HG03558 (cell line): ENCODE measurements at regions not wholly inside any gene's neighbourhood (a gene's known extent, or its start where the extent isn't known, plus 50 kb on each side); places are given as distances from the start of the nearest gene placed in this dataset.

Experiments used
- ATAC-seq: cut with Tn5 transposase; IDR thresholded peaks from one replicate; pipeline ENCODE4 v1.9.1; 2021; ENCODE audit warnings: moderate number of reproducible peaks; ENCODE audit not compliant: unreplicated experiment; ENCODE audit errors: extremely low read depth

DNA sequence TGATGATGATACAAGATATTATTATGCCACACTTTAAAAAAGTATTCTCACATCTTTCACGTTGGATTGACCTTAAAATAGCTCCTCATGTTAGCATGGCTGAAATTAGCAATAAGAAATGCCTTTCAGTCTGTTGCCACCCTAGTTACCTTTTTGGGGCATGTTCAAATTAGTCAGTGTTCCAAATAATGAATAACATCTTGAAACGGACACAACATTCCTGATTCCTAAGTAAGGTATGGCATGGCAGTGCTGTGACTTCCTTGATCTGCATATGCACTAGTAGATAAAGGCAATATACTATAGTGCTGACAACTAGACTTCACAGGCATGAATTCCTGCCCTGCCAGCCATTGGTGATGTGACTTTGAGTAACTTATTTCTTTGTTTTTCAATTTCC lies 914.5 kb downstream of the METTL15 start:
- ATAC-seq = no peak

DNA sequence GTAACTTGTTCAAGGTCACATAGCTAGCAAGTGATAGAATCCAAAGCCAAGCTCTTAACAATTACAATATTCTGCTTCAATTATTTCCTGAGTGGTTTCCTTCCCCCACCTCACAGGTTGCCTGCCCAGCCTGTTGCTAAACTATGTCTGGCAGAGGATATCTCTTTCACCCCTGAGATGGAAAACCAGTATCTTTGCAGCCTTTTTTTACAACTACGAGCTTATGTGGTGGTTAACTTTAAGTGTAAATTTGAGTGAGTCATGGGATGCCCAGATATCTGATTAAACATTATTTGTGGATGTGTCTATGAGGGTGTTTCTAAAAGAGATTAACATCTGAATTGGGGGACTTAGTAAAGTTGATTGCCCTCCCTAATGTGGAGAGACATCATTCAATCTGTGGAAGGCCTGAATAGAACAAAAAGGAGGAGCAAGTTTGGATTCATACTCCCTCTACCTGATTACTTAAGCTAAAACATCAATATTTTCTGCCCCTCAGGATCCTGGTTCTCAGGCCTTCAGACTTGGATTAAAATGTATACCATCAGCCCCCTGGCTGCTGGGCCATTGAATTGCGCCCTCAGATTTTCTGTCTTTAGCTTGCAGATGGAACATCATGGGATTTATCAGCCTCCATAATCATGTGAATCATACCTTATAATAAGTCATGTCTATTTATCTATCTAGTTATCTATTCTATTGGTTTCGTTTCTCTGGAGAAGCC lies 911.9 kb downstream of the METTL15 start:
- ATAC-seq = no peak

DNA sequence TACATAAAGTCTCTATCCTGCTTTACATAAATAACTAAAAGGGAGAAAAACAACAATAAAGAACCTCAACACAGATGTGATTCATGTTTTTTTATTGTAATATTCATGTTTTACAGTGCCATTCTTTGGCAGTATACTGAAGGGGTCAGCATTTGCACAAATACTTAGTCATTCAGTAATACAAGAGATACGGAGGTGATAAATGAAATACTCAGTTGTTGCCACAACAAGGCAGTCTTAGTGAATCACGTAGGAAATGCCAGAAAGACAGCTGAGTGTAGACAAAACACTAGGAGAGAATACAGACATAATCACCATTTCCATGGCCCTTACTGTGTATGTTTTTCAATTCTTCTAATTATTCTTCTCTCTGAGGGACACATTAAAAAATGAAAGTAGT lies 910.4 kb downstream of the METTL15 start:
- no peak for ATAC-seq

DNA sequence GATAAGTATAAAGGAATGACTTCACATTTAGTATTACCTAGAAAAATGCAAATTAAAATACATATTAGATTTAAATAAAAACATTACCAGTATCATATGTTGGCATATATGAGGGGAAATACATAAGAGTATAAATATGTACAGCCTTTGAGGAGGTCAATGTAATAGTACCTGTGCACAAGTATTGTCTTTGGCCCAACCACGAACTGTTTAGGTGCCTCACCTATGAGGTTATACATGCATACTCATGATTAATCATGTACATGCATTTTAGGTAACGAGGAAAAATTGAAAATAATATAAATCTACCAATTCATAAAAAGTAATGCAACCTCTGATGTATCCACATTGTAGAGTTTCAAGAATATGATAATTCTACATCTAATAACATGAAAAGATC lies 909.8 kb downstream of the METTL15 start:
- no peak for ATAC-seq

DNA sequence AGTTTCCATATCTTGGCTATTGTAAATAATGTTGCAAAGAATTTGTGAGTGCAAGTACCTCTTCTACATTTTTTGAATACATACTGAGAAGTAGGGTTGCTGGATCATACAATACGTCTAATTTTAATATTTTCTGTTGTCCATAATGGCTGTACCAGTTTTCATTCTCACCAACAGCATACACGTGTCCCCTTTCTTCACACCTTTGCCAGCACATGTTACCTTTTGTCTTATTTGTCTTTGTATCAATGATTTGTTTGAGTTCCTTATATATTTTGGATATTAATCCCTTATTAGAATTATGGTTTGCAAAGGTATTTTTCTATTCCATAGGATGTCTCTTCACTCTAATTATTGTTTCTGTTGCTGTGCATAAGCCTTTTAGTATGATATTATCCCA lies 904.3 kb downstream of the METTL15 start:
- ATAC-seq = no peak

DNA sequence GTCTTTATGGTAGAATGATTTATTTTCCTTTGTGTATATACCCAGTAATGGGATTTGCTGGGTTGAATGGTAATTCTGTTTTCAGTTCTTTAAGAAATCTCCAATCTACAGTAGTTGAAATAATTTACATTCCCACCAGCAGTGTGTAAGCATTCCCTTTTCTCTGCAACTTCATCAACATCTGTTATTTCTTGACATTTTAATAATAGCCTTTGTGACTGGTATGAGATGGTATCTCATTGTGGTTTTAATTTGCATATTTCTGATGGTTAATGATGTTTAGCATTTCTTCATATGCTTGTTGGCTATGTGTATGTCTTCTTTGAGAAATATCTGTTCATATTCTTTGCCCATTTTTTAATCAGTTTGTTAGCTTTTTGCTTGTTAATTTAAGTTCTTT lies 901.2 kb downstream of the METTL15 start:
- ATAC-seq = no peak

DNA sequence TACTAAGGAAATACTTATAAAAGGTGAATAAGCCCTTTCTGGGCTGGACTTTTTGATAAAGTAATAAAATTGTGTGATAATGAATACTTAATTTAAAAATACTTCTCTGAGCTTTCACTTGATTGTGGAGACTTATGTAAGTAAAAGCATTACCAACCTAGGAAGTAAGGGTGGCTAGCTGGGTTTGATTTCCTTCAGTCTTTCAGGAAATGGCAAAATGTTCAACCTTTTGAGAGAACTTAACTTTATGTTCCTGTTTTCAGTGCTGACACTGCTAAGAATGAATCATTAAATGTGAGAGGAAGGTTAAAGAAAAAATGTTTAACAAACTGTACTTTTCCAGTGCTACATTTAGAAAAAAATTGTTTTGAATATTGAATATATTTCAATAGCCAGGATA lies 900.3 kb downstream of the METTL15 start:
- ATAC-seq = no peak

DNA sequence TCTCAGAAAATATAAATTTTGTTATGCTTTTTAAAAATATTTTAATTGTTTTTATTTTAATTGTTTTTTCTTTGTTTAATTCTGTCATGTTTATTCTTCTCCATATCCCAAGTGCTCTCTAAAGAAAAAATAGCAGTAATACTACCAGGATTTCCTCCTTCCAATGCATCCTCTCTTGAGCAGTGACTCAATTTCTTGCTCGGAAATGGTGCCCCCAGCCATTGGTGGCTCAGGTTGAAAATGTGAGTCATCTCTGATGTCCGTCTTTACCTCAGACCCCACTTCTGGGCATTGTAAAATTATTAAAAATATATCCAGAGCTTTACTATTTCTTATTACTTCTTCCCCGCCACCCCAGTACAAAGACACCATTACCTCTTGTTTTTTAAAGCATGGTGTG lies 898.5 kb downstream of the METTL15 start:
- no peak for ATAC-seq

DNA sequence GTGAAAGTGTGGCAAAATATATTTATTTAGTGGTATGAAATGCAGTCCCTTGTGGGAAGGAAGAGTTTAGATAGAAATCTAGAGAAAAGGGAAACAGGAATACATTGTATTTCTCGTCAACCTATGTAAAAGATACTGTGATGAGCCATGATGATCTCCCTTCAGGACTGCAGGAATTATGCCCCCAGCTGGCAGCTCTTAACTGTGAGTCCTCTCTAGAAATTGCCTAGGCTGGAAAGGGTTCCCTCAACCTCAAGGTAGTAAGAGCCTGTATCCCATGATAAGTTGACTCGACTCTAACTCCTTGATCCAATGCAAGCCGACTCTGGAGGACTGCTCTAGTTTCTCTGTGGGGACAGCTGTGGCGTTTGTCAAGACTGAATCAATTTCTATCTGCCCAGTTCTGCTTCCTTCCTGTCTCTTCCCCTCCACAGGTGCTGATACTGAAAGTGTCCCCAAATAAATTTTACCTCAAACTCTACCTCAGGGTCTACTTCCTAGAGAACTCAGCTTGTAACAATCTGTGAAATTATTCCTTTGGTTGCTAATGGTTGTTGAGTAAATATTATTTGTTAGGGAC lies 897.3 kb downstream of the METTL15 start:
- ATAC-seq = no peak

DNA sequence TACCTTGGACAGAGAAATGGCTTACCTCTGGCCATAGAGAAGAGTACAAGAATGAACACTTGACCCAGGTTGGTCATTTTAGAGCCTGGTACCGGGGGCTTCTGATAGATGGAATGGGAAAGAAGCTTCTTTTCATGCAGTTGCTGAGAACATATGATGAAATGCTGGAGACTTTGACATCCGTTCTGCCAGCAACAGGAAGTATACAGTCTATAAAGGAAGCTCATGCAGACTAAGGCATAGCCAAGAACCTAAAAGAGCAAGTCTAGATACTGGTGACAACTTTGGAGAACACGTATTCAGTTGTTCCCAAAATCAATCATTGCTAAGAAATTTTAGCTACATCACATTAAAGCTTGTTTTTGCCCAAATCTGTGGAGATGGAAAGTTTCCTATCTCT lies 894.6 kb downstream of the METTL15 start:
- no peak for ATAC-seq

DNA sequence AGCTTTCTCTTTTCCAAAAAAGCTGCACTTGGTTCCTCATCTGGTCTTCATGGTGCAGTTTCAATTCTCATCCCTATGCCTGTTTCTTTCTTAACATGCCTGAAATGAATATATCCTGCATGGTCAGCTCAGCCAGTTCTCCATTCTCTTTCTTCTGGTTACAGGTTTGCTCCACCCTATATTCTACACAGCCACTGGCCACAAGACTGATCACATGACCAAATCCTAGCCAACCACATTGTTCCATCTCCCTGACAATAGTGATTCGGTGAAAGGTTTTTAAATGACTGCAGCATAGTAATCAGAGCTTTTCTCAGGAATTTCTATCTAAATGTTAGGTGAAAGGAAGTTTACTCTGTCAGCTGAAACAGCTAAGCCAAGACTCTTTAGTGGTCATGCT lies 891.4 kb downstream of the METTL15 start:
- no peak for ATAC-seq

DNA sequence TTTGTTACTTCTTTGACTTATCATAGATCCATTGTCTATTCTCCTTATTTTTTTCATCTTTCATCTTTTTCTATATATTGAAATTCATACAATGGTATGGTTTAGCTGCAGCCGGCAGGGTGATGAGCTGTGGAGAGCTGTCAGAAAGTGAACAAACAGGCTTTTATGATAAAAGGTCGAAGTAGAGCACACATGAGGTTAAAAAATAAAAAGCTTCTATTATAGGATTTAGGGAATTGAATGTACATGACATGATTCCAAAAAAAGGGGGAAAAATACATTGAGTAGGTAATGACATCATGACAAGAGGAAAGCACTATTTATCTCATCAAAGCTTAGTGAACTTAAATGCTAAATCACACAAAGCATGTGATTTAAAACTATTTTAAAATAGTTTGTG lies 884.8 kb downstream of the METTL15 start:
- ATAC-seq = no peak

DNA sequence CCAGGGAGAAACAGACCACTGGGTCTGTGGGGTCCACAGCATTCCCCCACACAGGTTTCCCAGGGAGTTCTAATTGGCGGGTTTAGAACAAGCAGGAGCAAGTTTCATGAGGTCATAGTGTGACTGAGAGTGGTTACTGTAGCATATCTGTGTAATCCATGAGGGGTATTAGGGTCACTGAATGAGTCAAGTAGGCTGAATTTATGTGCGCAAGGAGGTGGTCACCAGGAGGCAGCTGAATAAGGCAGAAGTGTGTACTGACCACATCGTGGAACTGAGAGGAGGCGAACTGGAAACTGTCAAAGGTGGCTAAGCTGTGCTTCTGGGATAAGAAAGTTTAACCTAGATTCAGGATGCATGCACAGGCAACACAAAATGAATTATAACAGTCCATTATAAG lies 876.0 kb downstream of the METTL15 start:
- ATAC-seq = no peak

DNA sequence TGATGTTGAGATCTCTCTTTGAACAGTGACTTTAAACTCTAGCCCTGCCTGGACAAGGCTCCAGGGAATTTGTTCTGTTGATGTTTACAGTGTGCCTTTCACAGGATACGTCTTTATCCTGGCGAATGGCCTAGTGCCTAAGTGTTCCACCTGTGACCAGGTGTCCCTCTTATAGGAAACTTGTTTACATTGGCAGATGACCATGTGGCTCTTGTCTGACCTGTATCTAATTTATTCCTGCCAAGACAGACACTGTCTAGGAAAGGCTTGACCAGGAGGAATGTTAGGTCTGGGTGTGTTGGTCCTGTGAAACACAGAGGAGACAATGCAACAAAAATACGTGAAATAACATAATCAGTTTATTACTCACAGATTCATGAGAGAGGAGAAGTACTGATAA lies 875.6 kb downstream of the METTL15 start:
- ATAC-seq = no peak

DNA sequence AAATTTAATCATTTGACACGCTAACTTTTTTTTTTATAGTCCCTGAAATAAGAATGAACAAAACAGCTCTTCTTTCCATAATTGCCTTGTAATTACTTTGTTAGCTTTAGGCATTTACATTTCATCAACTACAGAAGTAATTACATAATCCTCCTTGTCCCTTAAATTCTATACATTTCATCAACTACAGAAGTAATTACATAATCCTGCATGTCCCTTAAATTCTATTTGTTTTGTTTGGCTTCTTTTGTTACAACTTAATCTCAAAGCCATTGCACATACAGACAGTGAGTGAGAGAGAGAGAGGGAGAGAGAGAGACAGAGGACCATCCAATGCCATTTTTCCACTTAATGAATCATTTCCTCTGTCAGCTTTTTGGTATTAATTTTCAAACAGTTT lies 873.2 kb downstream of the METTL15 start:
- no peak for ATAC-seq

DNA sequence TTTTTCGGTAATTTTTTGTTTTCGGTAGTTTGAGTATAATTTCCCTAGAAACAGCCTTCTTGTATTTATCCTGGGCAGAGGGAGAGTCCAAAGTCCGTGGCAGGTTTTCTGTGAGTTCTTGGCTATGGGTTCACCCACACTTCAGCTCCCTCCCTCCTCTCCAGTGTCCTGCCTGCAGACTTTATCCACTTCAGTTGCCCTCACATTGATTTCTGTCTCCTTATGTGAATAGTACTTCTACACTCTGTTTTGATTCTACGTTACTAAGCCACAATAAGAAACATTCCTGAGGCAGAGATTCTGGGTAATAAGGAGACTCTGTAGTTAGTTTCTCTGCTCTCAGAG lies 868.6 kb downstream of the METTL15 start:
- no peak for ATAC-seq

DNA sequence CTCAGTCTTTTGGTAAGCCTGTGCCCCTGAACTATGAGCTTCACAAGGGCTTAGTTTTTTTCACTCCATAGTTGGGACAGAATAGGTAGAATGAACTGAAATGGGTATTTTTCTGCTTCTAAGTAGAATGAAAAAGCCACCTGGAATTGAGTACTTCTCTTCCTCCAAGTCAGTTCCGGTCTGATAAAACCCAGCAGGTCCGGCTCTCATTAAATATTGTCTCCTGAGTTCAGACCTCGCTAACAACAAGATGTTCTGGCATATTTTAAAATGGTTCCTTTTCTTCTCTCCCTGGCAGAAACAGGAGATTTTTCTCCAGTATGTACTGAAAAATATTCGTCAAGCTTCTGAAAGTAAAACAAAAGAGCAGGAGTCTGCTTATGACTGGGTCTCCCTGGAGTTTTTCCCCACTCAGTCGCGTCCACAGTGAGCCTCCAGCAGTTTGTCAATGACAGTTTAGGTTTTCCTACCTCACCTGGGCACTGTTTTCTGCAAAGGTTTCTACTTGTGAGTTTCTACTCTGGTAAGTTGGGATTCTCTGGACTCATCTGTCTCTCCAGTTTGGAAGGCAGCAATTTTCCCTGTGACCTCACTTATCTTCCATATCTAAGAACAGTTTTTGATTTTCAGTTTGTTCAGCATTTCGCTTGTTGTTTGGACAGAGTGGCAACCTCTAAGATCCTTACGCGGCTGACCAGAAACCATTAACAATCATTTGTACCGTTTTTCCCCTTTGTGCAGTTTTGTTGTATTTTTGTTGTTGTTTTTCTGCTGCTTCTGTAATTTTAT lies 868.0 kb downstream of the METTL15 start:
- no peak for ATAC-seq

DNA sequence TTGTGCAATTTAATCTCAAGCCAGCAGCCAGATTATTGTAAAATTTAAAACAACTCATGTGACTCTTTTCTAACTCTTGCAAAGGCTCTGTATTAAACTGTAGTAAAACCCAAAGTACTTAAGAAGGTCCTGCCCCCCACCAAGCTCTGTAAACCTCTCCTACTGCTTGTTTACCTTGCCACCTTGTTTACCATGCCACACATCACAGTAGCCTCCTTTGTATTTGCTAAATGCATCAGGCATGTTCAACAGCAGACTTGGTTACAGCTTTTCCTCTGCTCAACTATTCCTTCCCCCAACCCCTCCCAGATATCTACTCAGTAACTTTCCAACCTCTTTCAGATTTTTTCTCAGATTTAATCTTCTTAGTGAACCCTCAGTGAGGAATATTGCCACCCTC lies 861.6 kb downstream of the METTL15 start:
- no peak for ATAC-seq

DNA sequence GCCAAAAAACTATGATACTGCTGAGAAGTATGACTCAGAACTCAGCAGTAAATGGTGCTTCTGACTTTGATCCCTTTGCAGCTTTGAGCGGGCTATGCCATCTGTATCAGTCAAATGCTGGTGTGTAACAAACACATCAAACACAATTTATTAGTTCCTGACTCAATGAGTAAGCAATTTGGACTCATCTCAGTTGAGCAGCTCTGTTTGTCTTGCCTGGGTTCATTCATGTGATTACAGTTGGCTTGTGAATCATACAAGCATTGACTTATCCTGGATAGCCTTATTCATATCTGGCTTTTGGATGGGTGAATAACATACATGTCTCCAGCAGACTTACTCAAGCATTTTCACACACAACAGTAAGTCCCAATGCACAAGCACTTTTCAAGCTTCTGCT lies 858.8 kb downstream of the METTL15 start:
- no peak for ATAC-seq

DNA sequence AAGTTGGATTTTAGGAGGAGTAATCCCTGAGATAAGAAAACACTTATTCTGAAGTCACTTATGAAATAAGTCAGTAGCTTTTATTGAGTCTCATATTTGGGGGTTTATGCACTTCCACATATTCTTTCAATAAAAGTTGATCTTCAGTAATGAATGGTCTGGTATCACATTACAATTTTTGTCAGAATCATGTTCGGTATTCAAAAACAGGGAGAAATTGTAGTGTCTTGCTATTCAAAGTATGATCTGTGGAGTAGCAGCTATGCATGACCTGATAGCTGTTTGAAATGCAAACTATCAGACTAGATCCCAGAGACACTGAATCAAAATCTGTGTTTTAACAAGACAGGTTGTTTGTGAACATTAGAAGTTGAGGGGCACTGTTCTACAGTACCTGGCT lies 857.6 kb downstream of the METTL15 start:
- no peak for ATAC-seq

DNA sequence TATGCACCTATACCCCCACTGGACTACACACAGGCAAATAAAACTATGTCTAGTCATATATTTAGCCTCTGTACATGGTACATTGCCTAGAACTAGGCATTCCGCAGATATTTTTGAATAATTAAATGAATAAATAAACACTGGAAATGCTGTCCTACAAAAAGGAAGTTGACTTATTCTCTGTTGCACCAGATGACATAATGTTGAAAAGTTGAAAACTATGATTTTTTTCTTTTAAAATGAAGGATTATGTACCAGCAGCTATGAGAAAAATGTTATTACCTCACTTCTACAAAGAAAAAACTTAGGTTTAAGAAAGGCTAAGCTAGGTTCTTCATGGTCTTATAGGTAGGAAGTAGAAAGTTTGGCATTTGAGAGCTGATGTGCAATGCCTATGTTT lies 856.6 kb downstream of the METTL15 start:
- no peak for ATAC-seq

DNA sequence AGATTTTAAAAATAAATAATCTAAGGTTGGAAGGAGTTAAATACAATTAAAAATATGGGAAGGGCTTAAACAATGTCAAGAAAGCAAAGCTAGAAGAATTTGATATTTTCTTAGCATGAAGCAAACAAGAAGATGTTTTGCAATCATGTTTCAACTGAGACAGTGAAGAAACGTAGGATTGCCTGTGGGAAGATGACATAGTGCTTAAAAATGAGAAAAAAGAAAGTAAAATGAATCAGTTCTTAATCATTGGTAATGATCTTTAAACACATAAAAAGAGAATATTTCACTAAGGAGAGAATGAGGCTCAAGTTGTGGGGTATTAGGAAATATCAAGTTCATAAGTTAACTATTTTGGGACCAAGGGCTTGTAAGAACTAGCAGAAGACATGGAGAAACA lies 855.0 kb downstream of the METTL15 start:
- no peak for ATAC-seq
